HCT116 (cell line): ENCODE measurements at regions not wholly inside any gene's neighbourhood (a gene's known extent, or its start where the extent isn't known, plus 50 kb on each side); places are given as distances from the start of the nearest gene placed in this dataset.

Experiments
- ATAC-seq: fragments of 200-7000 bp; cut with Tn5 transposase; 2 replicates; pipeline ENCODE4 v1.9.1; 2020; ENCODE audit warnings: mild to moderate bottlenecking, moderate library complexity
- BruUV-seq: library from RNA; stranded (reverse); fragments of 400-500 nt; replicated peaks from 2 replicates; lab custom pipeline; 2021; lab: Mats Ljungman, UMichigan
- CTCF ChIA-PET: fragments of 300-600 bp; sonication (Branson Sonifier 250); formaldehyde crosslinking; loops from one replicate; lab custom pipeline; 2021; ENCODE audit warnings: antibody characterized with exemption; lab: Charles Lee
- POLR2A ChIA-PET: fragments of 300-600, 350-600 bp; sonication (Branson Sonifier 250); formaldehyde crosslinking; loops from one replicate; lab custom pipeline; 2021; ENCODE audit warnings: antibody characterized with exemption; lab: Charles Lee
- RAD21 ChIA-PET, 2 experiments: fragments of 300-600 bp; sonication (Branson Sonifier 250); formaldehyde crosslinking; loops; one replicate each; lab custom pipeline; 2023; ENCODE audit warnings: low total read pairs in 2 of 2; ENCODE audit not compliant: uncharacterized antibody in 2 of 2, unreplicated experiment in 2 of 2, low non-redundant PET in 1 of 2; lab: Charles Lee
- DNase-seq: peaks from one replicate; pipeline ENCODE4 v3.0.0-alpha.2; 2010; ENCODE audit warnings: low read depth, low spot score
- H2AFZ ChIP-seq: fragments of 200-600 bp; shearing (Covaris generic), sonication (generic); 2 replicates; pipeline ENCODE4 v1.6.1; 2017; ENCODE audit warnings: low read depth, mixed run types, mixed read lengths, antibody characterized with exemption, low read length; ENCODE audit not compliant: poor library complexity, severe bottlenecking
- H3K27ac ChIP-seq: 2 replicates; pipeline ENCODE4 v1.5.1; 2012; ENCODE audit warnings: low read depth, low read length
- H3K27me3 ChIP-seq: fragments of 200-600 bp; sonication (generic); 2 replicates; pipeline ENCODE4 v1.6.1; 2016; ENCODE audit warnings: mixed run types, low read length, mixed read lengths; ENCODE audit not compliant: insufficient read depth
- H3K36me3 ChIP-seq, 2 experiments: fragments of 200-500 bp in 1 of 2; fragments of 200-600 bp in 1 of 2; sonication (Bioruptor generic) in 1 of 2; sonication (generic) in 1 of 2; 2 replicates each; pipeline versions ENCODE4 v1.5.1 to v1.6.1; 2014 to 2016; ENCODE audit warnings: low read length in 2 of 2, inconsistent platforms in 1 of 2, mixed read lengths in 1 of 2, mixed run types in 1 of 2; ENCODE audit not compliant: insufficient read depth in 2 of 2, control insufficient read depth in 1 of 2
- H3K4me1 ChIP-seq, 2 experiments: fragments of 200-600 bp in 1 of 2; sonication (generic) in 1 of 2; 2 replicates each; pipeline versions ENCODE4 v1.5.1 to v1.6.1; 2012 to 2017; ENCODE audit warnings: low read length in 2 of 2, inconsistent platforms in 1 of 2, mild to moderate bottlenecking in 1 of 2, mixed read lengths in 1 of 2, mixed run types in 1 of 2, moderate library complexity in 1 of 2; ENCODE audit not compliant: insufficient read depth in 2 of 2, control insufficient read depth in 1 of 2
- H3K4me2 ChIP-seq: fragments of 200-600 bp; sonication (generic); 2 replicates; pipeline ENCODE4 v1.6.1; 2017; ENCODE audit warnings: mixed run types, low read length, mixed read lengths
- H3K4me3 ChIP-seq, 2 experiments: fragments of 200-600 bp in 1 of 2; sonication (generic) in 1 of 2; replicated peaks in 1 of 2; 2 replicates each; pipeline ENCODE4 v1.5.1; 2011 to 2016; ENCODE audit warnings: low read length in 2 of 2, control low read depth in 1 of 2, low read depth in 1 of 2, mild to moderate bottlenecking in 1 of 2, mixed read lengths in 1 of 2, mixed run types in 1 of 2
- H3K79me2 ChIP-seq: fragments of 200-600 bp; sonication (generic); 2 replicates; pipeline ENCODE4 v1.6.1; 2017; ENCODE audit warnings: mild to moderate bottlenecking, mixed run types, low read length, moderate library complexity, mixed read lengths; ENCODE audit not compliant: insufficient read depth
- H3K9ac ChIP-seq: fragments of 200-600 bp; sonication (generic); 2 replicates; pipeline ENCODE4 v1.6.1; 2016; ENCODE audit warnings: low read length, mixed read lengths
- H3K9me2 ChIP-seq: fragments of 200-600 bp; sonication (generic), shearing (Covaris generic); 2 replicates; pipeline ENCODE4 v1.6.1; 2017; ENCODE audit warnings: mixed run types, mild to moderate bottlenecking, moderate library complexity; ENCODE audit not compliant: insufficient read depth
- H3K9me3 ChIP-seq, 2 experiments: fragments of 200-500 bp in 1 of 2; fragments of 200-600 bp in 1 of 2; sonication (Bioruptor generic) in 1 of 2; sonication (generic) in 1 of 2; 2 replicates each; pipeline ENCODE4 v1.6.1; 2014 to 2017; ENCODE audit warnings: low read length in 2 of 2, mixed read lengths in 2 of 2, inconsistent platforms in 1 of 2, low read depth in 1 of 2, mild to moderate bottlenecking in 1 of 2, mixed run types in 1 of 2, moderate library complexity in 1 of 2; ENCODE audit not compliant: control insufficient read depth in 1 of 2, insufficient read depth in 1 of 2
- H4K20me1 ChIP-seq: fragments of 200-600 bp; sonication (generic), shearing (Covaris generic); 2 replicates; pipeline ENCODE4 v1.6.1; 2017; ENCODE audit warnings: mixed run types, mild to moderate bottlenecking, moderate library complexity; ENCODE audit not compliant: insufficient read depth
- ELF1 ChIP-seq: IDR thresholded peaks from 2 replicates; pipeline ENCODE4 v1.6.1; 2012; ENCODE audit warnings: low read depth, borderline replicate concordance
- EZH2 ChIP-seq: fragments of 200-600 bp; sonication (generic); IDR thresholded peaks from 2 replicates; pipeline ENCODE4 v1.6.1; 2017; ENCODE audit warnings: antibody characterized with exemption, mixed run types
- EZH2phosphoT487 ChIP-seq: fragments of 200-600 bp; IDR thresholded peaks from 2 replicates; pipeline ENCODE4 v1.6.1; 2018; ENCODE audit warnings: antibody characterized with exemption, borderline replicate concordance
- FOSL1 ChIP-seq: IDR thresholded peaks from 2 replicates; pipeline ENCODE4 v1.6.1; 2012; ENCODE audit warnings: low read depth
- POLR2AphosphoS5 ChIP-seq: IDR thresholded peaks from 2 replicates; pipeline ENCODE4 v1.6.1; 2011; ENCODE audit warnings: mild to moderate bottlenecking, low read depth, low read length, moderate library complexity
- SP1 ChIP-seq: IDR thresholded peaks from 2 replicates; pipeline ENCODE4 v1.6.1; 2012; ENCODE audit warnings: low read depth
- TCF7L2 ChIP-seq: IDR thresholded peaks from 2 replicates; pipeline ENCODE4 v1.7.0; 2011; ENCODE audit warnings: borderline replicate concordance, inconsistent platforms; ENCODE audit not compliant: insufficient read depth, insufficient read length; ENCODE audit errors: extremely low read depth
- YY1 ChIP-seq: IDR thresholded peaks from 2 replicates; pipeline ENCODE4 v1.6.1; 2011; ENCODE audit warnings: low read length, low read depth, moderate library complexity, mild to moderate bottlenecking; ENCODE audit not compliant: insufficient replicate concordance; ENCODE audit errors: extremely low read depth
- ZFX ChIP-seq: fragments of 450-650 bp; IDR thresholded peaks from 2 replicates; pipeline ENCODE4 v1.6.1; 2017
- intact Hi-C: fragments of 100-400 bp; cut with micrococcal nuclease; formaldehyde crosslinking; loops from 2 replicates; pipeline ENCODE4 v1.10.0; 2022
- TF ChIP-seq, protein P1 (sequence below): IDR thresholded peaks from 2 replicates; pipeline ENCODE4 v1.6.1; 2012; ENCODE audit warnings: low read depth
- TF ChIP-seq, protein P2 (sequence below), 3 experiments: fragments of 200-600 bp in 1 of 3; sonication (generic) in 1 of 3; IDR thresholded peaks in 2 of 3; conservative IDR thresholded peaks in 1 of 3; 2 replicates each; pipeline ENCODE4 v1.5.1; 2012 to 2017; ENCODE audit warnings: low read depth in 2 of 3, low read length in 2 of 3, antibody characterized with exemption in 1 of 3, borderline replicate concordance in 1 of 3, control low read depth in 1 of 3, mild to moderate bottlenecking in 1 of 3, mixed read lengths in 1 of 3, mixed run types in 1 of 3, moderate library complexity in 1 of 3; ENCODE audit not compliant: insufficient read depth in 1 of 3
- TF ChIP-seq, protein P3 (sequence below): IDR thresholded peaks from 2 replicates; pipeline ENCODE4 v1.6.1; 2012
- TF ChIP-seq, protein P4 (sequence below): IDR thresholded peaks from 2 replicates; pipeline ENCODE4 v1.6.1; 2011; ENCODE audit warnings: mild to moderate bottlenecking, low read length, moderate library complexity; ENCODE audit not compliant: insufficient replicate concordance; ENCODE audit errors: extremely low read depth

DNA sequence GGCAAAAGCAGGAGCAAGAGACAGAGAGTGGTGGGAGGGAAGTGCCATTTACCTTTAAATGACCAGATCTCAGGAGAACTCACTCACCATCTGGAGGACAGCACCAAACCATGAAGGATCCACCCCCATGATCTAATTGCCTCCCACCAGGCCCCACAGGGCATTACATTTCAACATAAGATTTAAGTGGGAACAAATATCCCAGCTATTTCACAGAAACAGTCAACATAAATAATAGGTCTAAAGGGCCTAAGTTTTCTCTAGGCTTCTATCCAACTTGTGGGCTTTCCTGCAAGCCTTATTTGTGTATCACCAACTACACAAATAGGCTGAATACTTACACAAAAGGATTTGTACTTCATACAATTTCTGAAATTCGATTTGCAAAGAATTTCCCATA is 196.8 kb upstream of the POT1 start (continued):
- TF ChIP-seq, protein P1, sequence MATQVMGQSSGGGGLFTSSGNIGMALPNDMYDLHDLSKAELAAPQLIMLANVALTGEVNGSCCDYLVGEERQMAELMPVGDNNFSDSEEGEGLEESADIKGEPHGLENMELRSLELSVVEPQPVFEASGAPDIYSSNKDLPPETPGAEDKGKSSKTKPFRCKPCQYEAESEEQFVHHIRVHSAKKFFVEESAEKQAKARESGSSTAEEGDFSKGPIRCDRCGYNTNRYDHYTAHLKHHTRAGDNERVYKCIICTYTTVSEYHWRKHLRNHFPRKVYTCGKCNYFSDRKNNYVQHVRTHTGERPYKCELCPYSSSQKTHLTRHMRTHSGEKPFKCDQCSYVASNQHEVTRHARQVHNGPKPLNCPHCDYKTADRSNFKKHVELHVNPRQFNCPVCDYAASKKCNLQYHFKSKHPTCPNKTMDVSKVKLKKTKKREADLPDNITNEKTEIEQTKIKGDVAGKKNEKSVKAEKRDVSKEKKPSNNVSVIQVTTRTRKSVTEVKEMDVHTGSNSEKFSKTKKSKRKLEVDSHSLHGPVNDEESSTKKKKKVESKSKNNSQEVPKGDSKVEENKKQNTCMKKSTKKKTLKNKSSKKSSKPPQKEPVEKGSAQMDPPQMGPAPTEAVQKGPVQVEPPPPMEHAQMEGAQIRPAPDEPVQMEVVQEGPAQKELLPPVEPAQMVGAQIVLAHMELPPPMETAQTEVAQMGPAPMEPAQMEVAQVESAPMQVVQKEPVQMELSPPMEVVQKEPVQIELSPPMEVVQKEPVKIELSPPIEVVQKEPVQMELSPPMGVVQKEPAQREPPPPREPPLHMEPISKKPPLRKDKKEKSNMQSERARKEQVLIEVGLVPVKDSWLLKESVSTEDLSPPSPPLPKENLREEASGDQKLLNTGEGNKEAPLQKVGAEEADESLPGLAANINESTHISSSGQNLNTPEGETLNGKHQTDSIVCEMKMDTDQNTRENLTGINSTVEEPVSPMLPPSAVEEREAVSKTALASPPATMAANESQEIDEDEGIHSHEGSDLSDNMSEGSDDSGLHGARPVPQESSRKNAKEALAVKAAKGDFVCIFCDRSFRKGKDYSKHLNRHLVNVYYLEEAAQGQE, result no peak

DNA sequence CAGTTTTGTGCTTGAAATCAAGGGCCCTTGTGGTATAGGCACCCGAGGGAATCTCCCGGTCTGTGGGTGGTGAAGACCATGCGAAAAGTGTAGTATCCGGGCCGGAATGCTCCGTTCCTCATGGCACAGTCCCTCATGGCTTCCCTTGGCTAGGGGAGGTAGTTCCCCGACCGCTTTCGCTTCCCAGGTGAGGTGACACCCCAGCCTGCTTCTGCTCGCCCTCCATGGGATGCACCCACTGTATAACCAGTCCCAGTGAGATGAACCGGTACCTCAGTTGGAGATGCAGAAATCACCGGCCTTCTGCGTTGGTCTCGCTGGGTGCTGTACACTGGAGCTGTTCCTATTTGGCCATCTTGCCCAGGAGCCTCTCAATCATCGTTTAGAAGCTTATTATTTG is 195.7 kb upstream of the POT1 start:
- Histone ChIP-seq H3K9me3 (no peaks in the 10 kb centered on the region), H3K36me3 (no peaks in the 10 kb centered on the region), H3K9ac (no peak overlapping the region), H3K4me1 (no peaks in the 10 kb centered on the region), H3K4me2 (no peak overlapping the region), H3K79me2 (no peaks in the 10 kb centered on the region), H4K20me1 (no peaks in the 10 kb centered on the region), H3K9me2 (no peaks in the 10 kb centered on the region), H3K4me3 (no peak overlapping the region), H2AFZ (no peak overlapping the region), H3K27me3 (no peaks in the 10 kb centered on the region), H3K27ac (no peak overlapping the region)
- CTCF ChIA-PET, result no interaction called here
- no peak for ATAC-seq
- BruUV-seq, result no TSS peak
- RAD21 ChIA-PET, result no interaction called here
- POLR2A ChIA-PET, result no interaction called here
- no peak for DNase-seq
- intact Hi-C loops, result no loop called here
- TF ChIP-seq, protein P2, sequence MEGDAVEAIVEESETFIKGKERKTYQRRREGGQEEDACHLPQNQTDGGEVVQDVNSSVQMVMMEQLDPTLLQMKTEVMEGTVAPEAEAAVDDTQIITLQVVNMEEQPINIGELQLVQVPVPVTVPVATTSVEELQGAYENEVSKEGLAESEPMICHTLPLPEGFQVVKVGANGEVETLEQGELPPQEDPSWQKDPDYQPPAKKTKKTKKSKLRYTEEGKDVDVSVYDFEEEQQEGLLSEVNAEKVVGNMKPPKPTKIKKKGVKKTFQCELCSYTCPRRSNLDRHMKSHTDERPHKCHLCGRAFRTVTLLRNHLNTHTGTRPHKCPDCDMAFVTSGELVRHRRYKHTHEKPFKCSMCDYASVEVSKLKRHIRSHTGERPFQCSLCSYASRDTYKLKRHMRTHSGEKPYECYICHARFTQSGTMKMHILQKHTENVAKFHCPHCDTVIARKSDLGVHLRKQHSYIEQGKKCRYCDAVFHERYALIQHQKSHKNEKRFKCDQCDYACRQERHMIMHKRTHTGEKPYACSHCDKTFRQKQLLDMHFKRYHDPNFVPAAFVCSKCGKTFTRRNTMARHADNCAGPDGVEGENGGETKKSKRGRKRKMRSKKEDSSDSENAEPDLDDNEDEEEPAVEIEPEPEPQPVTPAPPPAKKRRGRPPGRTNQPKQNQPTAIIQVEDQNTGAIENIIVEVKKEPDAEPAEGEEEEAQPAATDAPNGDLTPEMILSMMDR (IDR thresholded peaks at IDR 0.05 in 2 of 3, conservative IDR thresholded peaks at IDR 0.05 in 1 of 3; ENCODE audit: borderline replicate concordance in 1 of 3, insufficient read depth in 1 of 3, low read depth in 2 of 3, low read length in 2 of 3), result no peak
- TF ChIP-seq, protein P3, sequence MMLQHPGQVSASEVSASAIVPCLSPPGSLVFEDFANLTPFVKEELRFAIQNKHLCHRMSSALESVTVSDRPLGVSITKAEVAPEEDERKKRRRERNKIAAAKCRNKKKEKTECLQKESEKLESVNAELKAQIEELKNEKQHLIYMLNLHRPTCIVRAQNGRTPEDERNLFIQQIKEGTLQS, result no peak
- TF ChIP-seq ELF1 (no peak), TCF7L2 (no peak), ZFX (no peak), EZH2 (no peak), FOSL1 (no peak), EZH2phosphoT487 (no peak), YY1 (no peak), POLR2AphosphoS5 (no peak), SP1 (no peak)
- TF ChIP-seq, protein P4, sequence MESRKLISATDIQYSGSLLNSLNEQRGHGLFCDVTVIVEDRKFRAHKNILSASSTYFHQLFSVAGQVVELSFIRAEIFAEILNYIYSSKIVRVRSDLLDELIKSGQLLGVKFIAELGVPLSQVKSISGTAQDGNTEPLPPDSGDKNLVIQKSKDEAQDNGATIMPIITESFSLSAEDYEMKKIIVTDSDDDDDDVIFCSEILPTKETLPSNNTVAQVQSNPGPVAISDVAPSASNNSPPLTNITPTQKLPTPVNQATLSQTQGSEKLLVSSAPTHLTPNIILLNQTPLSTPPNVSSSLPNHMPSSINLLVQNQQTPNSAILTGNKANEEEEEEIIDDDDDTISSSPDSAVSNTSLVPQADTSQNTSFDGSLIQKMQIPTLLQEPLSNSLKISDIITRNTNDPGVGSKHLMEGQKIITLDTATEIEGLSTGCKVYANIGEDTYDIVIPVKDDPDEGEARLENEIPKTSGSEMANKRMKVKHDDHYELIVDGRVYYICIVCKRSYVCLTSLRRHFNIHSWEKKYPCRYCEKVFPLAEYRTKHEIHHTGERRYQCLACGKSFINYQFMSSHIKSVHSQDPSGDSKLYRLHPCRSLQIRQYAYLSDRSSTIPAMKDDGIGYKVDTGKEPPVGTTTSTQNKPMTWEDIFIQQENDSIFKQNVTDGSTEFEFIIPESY, result no peak
